ENCODE measurements at regions not wholly inside any gene's neighbourhood (a gene's known extent, or its start where the extent isn't known, plus 50 kb on each side); places are given as distances from the start of the nearest gene placed in this dataset.

GRCh38 chr20:60101201-60101890 lies 143.1 kb downstream of the CDH26 start:
- Histone ChIP-seq H3F3A (replicated peaks; ENCODE audit: insufficient read depth) (no peaks in the 10 kb centered on the region), H3K4me2 (no peak overlapping the region), H3K9me3 (no peaks in the 10 kb centered on the region), H3K9me2 (no peaks in the 10 kb centered on the region), H2AFZ (ENCODE audit: low read depth) (no peak overlapping the region), H3K9ac (no peak overlapping the region), H3K27me3 (ENCODE audit: insufficient read depth) (no peaks in the 10 kb centered on the region), H4K20me1 (ENCODE audit: insufficient read depth) (no peaks in the 10 kb centered on the region), H3K27ac (ENCODE audit: low read depth in 2 of 2, low read length in 1 of 2) (no peak overlapping the region), H3K4me1 (ENCODE audit: control insufficient read depth in 1 of 2, insufficient read depth in 2 of 2, low read depth in 1 of 2, low read length in 1 of 2) (no peaks in the 10 kb centered on the region; a peak in 1 of 4 replicates), H3K4me3 (ENCODE audit: low read depth in 2 of 2, low read length in 1 of 2) (no peak overlapping the region), H3K36me3 (replicated peaks in 1 of 2; ENCODE audit: control insufficient read depth in 1 of 2, insufficient read depth in 2 of 2, low read length in 1 of 2) (no peaks in the 10 kb centered on the region), H3K79me2 (ENCODE audit: insufficient read depth) (no peaks in the 10 kb centered on the region)
- ChIA-PET CTCF (interaction anchor here (1.1 kb wide), 1 partner anchor 110 kb away, joined by 4 read pairs; no protein-coding TSS in a partner anchor), POLR2A (no interaction called here)
- DNase-seq = no peak
- TF ChIP-seq SMC3 (IDR thresholded peaks at IDR 0.05; ENCODE audit: low read depth, low read length) = no peak
- no peak for TF ChIP-seq ZBTB33 (IDR thresholded peaks at IDR 0.05; ENCODE audit: borderline replicate concordance, low read depth)
- TF ChIP-seq RXRA (IDR thresholded peaks at IDR 0.05; ENCODE audit: borderline replicate concordance, low read depth) = no peak
- TF ChIP-seq POLR2AphosphoS5 (IDR thresholded peaks at IDR 0.05; ENCODE audit: low read depth, low read length) = no peak
- TF ChIP-seq RFX5 (IDR thresholded peaks at IDR 0.05; ENCODE audit: low read length) = no peak
- TF ChIP-seq EZH2phosphoT487 (IDR thresholded peaks at IDR 0.05; ENCODE audit: borderline replicate concordance, low read depth) = no peak
- TF ChIP-seq YY1 (IDR thresholded peaks at IDR 0.05; ENCODE audit: low read depth) = no peak
- no peak for TF ChIP-seq TCF12 (IDR thresholded peaks at IDR 0.05)
- no peak for TF ChIP-seq USF2 (IDR thresholded peaks at IDR 0.05; ENCODE audit: borderline replicate concordance, low read depth, low read length)
- TF ChIP-seq EP300 (IDR thresholded peaks at IDR 0.05; ENCODE audit: borderline replicate concordance in 1 of 2, low read depth in 1 of 2, low read length in 1 of 2) = no peak
- no peak for TF ChIP-seq RAD21 (IDR thresholded peaks at IDR 0.05; ENCODE audit: low read length)
- no peak for TF ChIP-seq TEAD4 (IDR thresholded peaks at IDR 0.05; ENCODE audit: borderline replicate concordance, insufficient read depth)
- TF ChIP-seq GABPA (IDR thresholded peaks at IDR 0.05; ENCODE audit: low read depth) = no peak
- TF ChIP-seq GATA2 (CRISPR knock-in tag; IDR thresholded peaks at IDR 0.05) = no peak
- no peak for TF ChIP-seq MXI1 (IDR thresholded peaks at IDR 0.05; ENCODE audit: low read depth, low read length)
- TF ChIP-seq NFIC (IDR thresholded peaks at IDR 0.05; ENCODE audit: borderline replicate concordance) = no peak
- no peak for TF ChIP-seq REST (IDR thresholded peaks at IDR 0.05; ENCODE audit: low read depth, low read length)
- WGBS (ENCODE audit: low lambda C conversion rate) = 53% methylated on average over 11 of the region's 13 CpGs

Data from SK-N-SH (cell line).